Skeletal muscle tissue (tissue), 3 donors: ENCODE measurements at regions not wholly inside any gene's neighbourhood (a gene's known extent, or its start where the extent isn't known, plus 50 kb on each side); places are given as distances from the start of the nearest gene placed in this dataset.

Source experiments
- H3K27ac ChIP-seq: one replicate; pipeline ENCODE4 v1.7.0; 2013; ENCODE audit warnings: mild to moderate bottlenecking, low read depth, low read length, inconsistent platforms
- H3K27me3 ChIP-seq, 3 donors: one replicate each; pipeline ENCODE4 v1.7.0; 2013; ENCODE audit warnings: low read length in 3 of 3; ENCODE audit not compliant: control insufficient read depth in 3 of 3, insufficient read depth in 3 of 3
- H3K36me3 ChIP-seq, 3 donors: one replicate each; pipeline ENCODE4 v1.7.0; 2013; ENCODE audit warnings: low read length in 3 of 3; ENCODE audit not compliant: control insufficient read depth in 3 of 3, insufficient read depth in 3 of 3
- H3K4me1 ChIP-seq, 3 donors: one replicate each; pipeline ENCODE4 v1.7.0; 2013; ENCODE audit warnings: low read length in 3 of 3, mild to moderate bottlenecking in 3 of 3; ENCODE audit not compliant: control insufficient read depth in 3 of 3, insufficient read depth in 3 of 3
- H3K4me3 ChIP-seq, 3 donors: one replicate each; pipeline ENCODE4 v1.7.0; 2013; ENCODE audit warnings: low read length in 3 of 3
- H3K9ac ChIP-seq, 3 donors: one replicate each; pipeline ENCODE4 v1.7.0; 2013; ENCODE audit warnings: low read length in 3 of 3, mild to moderate bottlenecking in 3 of 3, moderate library complexity in 2 of 3, low read depth in 1 of 3
- H3K9me3 ChIP-seq, 3 donors: one replicate each; pipeline ENCODE4 v1.7.0; 2013; ENCODE audit warnings: low read length in 3 of 3; ENCODE audit not compliant: control insufficient read depth in 3 of 3
- donor health status: Osteomylitis.

GRCh38 chr10:10778959-10779358 lies 238.7 kb upstream of the CELF2 start:
- peaks cover 0 to under 1% (median 0%) of the 10 kb centered on the region in 3 donors for H3K27me3 ChIP-seq
- H3K27ac ChIP-seq = no peak overlapping the region
- peaks cover 0 to 2% (median 0%) of the 10 kb centered on the region in 3 donors for H3K9me3 ChIP-seq
- H3K4me3 ChIP-seq = no peak overlapping the region
- H3K36me3 ChIP-seq = no peaks in the 10 kb centered on the region
- no peak overlapping the region for H3K9ac ChIP-seq
- no peaks in the 10 kb centered on the region for H3K4me1 ChIP-seq

- Histone ChIP-seq H3K27me3 (peaks cover 0 to 3% (median 0%) of the 10 kb centered on the region in 3 donors), H3K27ac (no peak overlapping the region), H3K4me3 (no peak overlapping the region), H3K9me3 (peaks cover 0 to 2% (median 0%) of the 10 kb centered on the region in 3 donors), H3K4me1 (no peaks in the 10 kb centered on the region), H3K9ac (no peak overlapping the region), H3K36me3 (no peaks in the 10 kb centered on the region)
These were observed 238.2 kb upstream of the CELF2 start for GRCh38 chr10:10779511-10779910.

GRCh38 chr10:10780746-10781145 lies 236.9 kb upstream of the CELF2 start:
- H3K4me1 ChIP-seq = no peaks in the 10 kb centered on the region
- no peak overlapping the region for H3K27ac ChIP-seq
- H3K27me3 ChIP-seq = peaks cover 0 to 3% (median 0%) of the 10 kb centered on the region in 3 donors
- H3K9ac ChIP-seq = no peak overlapping the region
- no peaks in the 10 kb centered on the region for H3K36me3 ChIP-seq
- no peak overlapping the region for H3K4me3 ChIP-seq
- peaks cover 0 to 2% (median 0%) of the 10 kb centered on the region in 3 donors for H3K9me3 ChIP-seq

- Histone ChIP-seq H3K27ac (no peak overlapping the region), H3K36me3 (no peaks in the 10 kb centered on the region), H3K4me3 (no peak overlapping the region), H3K9me3 (peaks cover 0 to 2% (median 0%) of the 10 kb centered on the region in 3 donors), H3K9ac (no peak overlapping the region), H3K4me1 (no peaks in the 10 kb centered on the region), H3K27me3 (peaks cover 0 to 3% (median 0%) of the 10 kb centered on the region in 3 donors)
These were observed 235.1 kb upstream of the CELF2 start for GRCh38 chr10:10782603-10783002.

GRCh38 chr10:10785627-10786026 lies 232.0 kb upstream of the CELF2 start:
- Histone ChIP-seq H3K9me3 (peaks cover 0 to 2% (median 0%) of the 10 kb centered on the region in 3 donors), H3K9ac (no peak overlapping the region), H3K27ac (no peak overlapping the region)

GRCh38 chr10:10786109-10787090 lies 231.3 kb upstream of the CELF2 start:
- Histone ChIP-seq H3K27me3 (peaks cover 0 to 3% (median 0%) of the 10 kb centered on the region in 3 donors), H3K9ac (no peak overlapping the region), H3K9me3 (peaks cover 0 to 2% (median 0%) of the 10 kb centered on the region in 3 donors), H3K4me1 (no peaks in the 10 kb centered on the region), H3K36me3 (no peaks in the 10 kb centered on the region), H3K4me3 (no peak overlapping the region), H3K27ac (no peak overlapping the region)

More at GRCh38 chr10:10785627-10786026, 232.0 kb upstream of the CELF2 start:
- Histone ChIP-seq H3K36me3 (no peaks in the 10 kb centered on the region), H3K27me3 (peaks cover 0 to 3% (median 0%) of the 10 kb centered on the region in 3 donors), H3K4me1 (no peaks in the 10 kb centered on the region), H3K4me3 (no peak overlapping the region)

GRCh38 chr10:10787586-10787985 lies 230.1 kb upstream of the CELF2 start:
- H3K4me1 ChIP-seq = no peaks in the 10 kb centered on the region
- H3K27ac ChIP-seq = no peak overlapping the region
- H3K27me3 ChIP-seq = peaks cover 0 to 3% (median 0%) of the 10 kb centered on the region in 3 donors
- no peak overlapping the region for H3K9ac ChIP-seq
- H3K4me3 ChIP-seq = no peak overlapping the region
- H3K36me3 ChIP-seq = no peaks in the 10 kb centered on the region
- H3K9me3 ChIP-seq = no peaks in the 10 kb centered on the region

GRCh38 chr10:10788761-10789160 lies 228.9 kb upstream of the CELF2 start:
- Histone ChIP-seq H3K27me3 (peaks cover 0 to 3% (median 0%) of the 10 kb centered on the region in 3 donors), H3K4me1 (no peaks in the 10 kb centered on the region), H3K36me3 (no peaks in the 10 kb centered on the region), H3K9ac (no peak overlapping the region), H3K9me3 (no peaks in the 10 kb centered on the region), H3K27ac (no peak overlapping the region), H3K4me3 (no peak overlapping the region)

- Histone ChIP-seq H3K27me3 (peaks cover 0 to 3% (median 0%) of the 10 kb centered on the region in 3 donors), H3K9ac (no peak overlapping the region), H3K4me1 (peaks cover 0 to 7% (median 3%) of the 10 kb centered on the region in 3 donors), H3K9me3 (no peaks in the 10 kb centered on the region), H3K36me3 (no peaks in the 10 kb centered on the region), H3K4me3 (no peak overlapping the region), H3K27ac (no peak overlapping the region)
These were observed 225.8 kb upstream of the CELF2 start for GRCh38 chr10:10791869-10792268.

GRCh38 chr10:10792681-10793080 lies 225.0 kb upstream of the CELF2 start:
- peaks cover 0 to 11% (median 4%) of the 10 kb centered on the region in 3 donors for H3K4me1 ChIP-seq
- H3K27me3 ChIP-seq = peaks cover 0 to 3% (median 0%) of the 10 kb centered on the region in 3 donors
- no peak overlapping the region for H3K4me3 ChIP-seq
- H3K27ac ChIP-seq = no peak overlapping the region
- H3K9me3 ChIP-seq = no peaks in the 10 kb centered on the region
- H3K9ac ChIP-seq = no peak overlapping the region
- no peaks in the 10 kb centered on the region for H3K36me3 ChIP-seq
